Endothelial cell (in vitro differentiated cells): ENCODE measurements at regions not wholly inside any gene's neighbourhood (a gene's known extent, or its start where the extent isn't known, plus 50 kb on each side); places are given as distances from the start of the nearest gene placed in this dataset.

Source experiments
- DNase-seq: peaks from one replicate; pipeline ENCODE4 v3.0.0; 2021; ENCODE audit warnings: low spot score
- H3K27ac Mint-ChIP-seq: one replicate; pipeline ENCODE4 v1.8.0; 2021; ENCODE audit warnings: mixed read lengths, inconsistent platforms; ENCODE audit not compliant: unreplicated experiment
- H3K27me3 Mint-ChIP-seq: one replicate; pipeline ENCODE4 v1.8.0; 2021; ENCODE audit warnings: mild to moderate bottlenecking, moderate library complexity, mixed read lengths, inconsistent platforms; ENCODE audit not compliant: unreplicated experiment
- H3K36me3 Mint-ChIP-seq: one replicate; pipeline ENCODE4 v1.8.0; 2021; ENCODE audit warnings: mild to moderate bottlenecking, low read depth, mixed read lengths, inconsistent platforms; ENCODE audit not compliant: unreplicated experiment
- H3K4me1 Mint-ChIP-seq: one replicate; pipeline ENCODE4 v1.8.0; 2021; ENCODE audit warnings: mild to moderate bottlenecking, mixed read lengths, inconsistent platforms; ENCODE audit not compliant: unreplicated experiment
- H3K4me3 Mint-ChIP-seq: one replicate; pipeline ENCODE4 v1.8.0; 2021; ENCODE audit warnings: mild to moderate bottlenecking, mixed read lengths, inconsistent platforms; ENCODE audit not compliant: unreplicated experiment
- H3K9me3 Mint-ChIP-seq: one replicate; pipeline ENCODE4 v1.8.0; 2021; ENCODE audit warnings: mixed read lengths, inconsistent platforms; ENCODE audit not compliant: unreplicated experiment
- TF ChIP-seq, protein P1 (sequence below): fragments of 200-600 bp; sonication (generic); IDR thresholded peaks from one replicate; pipeline ENCODE4 v1.5.0; 2021; ENCODE audit warnings: antibody characterized with exemption; ENCODE audit not compliant: unreplicated experiment

GRCh38 chr10:44030738-44031137 is 354.2 kb downstream of the CXCL12 start:
- Mint-ChIP-seq H3K9me3 (no peaks in the 10 kb centered on the region), H3K4me1 (peaks cover 3% of the 10 kb centered on the region), H3K27ac (no peak overlapping the region), H3K36me3 (no peaks in the 10 kb centered on the region), H3K27me3 (peaks cover 1% of the 10 kb centered on the region), H3K4me3 (no peak overlapping the region)
- TF ChIP-seq, protein P1, sequence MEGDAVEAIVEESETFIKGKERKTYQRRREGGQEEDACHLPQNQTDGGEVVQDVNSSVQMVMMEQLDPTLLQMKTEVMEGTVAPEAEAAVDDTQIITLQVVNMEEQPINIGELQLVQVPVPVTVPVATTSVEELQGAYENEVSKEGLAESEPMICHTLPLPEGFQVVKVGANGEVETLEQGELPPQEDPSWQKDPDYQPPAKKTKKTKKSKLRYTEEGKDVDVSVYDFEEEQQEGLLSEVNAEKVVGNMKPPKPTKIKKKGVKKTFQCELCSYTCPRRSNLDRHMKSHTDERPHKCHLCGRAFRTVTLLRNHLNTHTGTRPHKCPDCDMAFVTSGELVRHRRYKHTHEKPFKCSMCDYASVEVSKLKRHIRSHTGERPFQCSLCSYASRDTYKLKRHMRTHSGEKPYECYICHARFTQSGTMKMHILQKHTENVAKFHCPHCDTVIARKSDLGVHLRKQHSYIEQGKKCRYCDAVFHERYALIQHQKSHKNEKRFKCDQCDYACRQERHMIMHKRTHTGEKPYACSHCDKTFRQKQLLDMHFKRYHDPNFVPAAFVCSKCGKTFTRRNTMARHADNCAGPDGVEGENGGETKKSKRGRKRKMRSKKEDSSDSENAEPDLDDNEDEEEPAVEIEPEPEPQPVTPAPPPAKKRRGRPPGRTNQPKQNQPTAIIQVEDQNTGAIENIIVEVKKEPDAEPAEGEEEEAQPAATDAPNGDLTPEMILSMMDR = no peak
- no peak for DNase-seq

- TF ChIP-seq, protein P1 = no peak
- no peak overlapping the region for H3K4me3 Mint-ChIP-seq
- peaks cover 3% of the 10 kb centered on the region for H3K4me1 Mint-ChIP-seq
- no peak for DNase-seq
- H3K36me3 Mint-ChIP-seq = no peaks in the 10 kb centered on the region
- H3K27me3 Mint-ChIP-seq = peaks cover 1% of the 10 kb centered on the region
- H3K27ac Mint-ChIP-seq = no peak overlapping the region
- H3K9me3 Mint-ChIP-seq = no peaks in the 10 kb centered on the region
These were observed 354.8 kb downstream of the CXCL12 start for GRCh38 chr10:44030132-44030531.

GRCh38 chr10:44028384-44029137 is 356.3 kb downstream of the CXCL12 start:
- no peak for DNase-seq
- TF ChIP-seq, protein P1 = no peak
- Mint-ChIP-seq H3K4me3 (no peak overlapping the region), H3K4me1 (peaks cover 3% of the 10 kb centered on the region), H3K36me3 (no peaks in the 10 kb centered on the region), H3K27ac (no peak overlapping the region), H3K9me3 (no peaks in the 10 kb centered on the region), H3K27me3 (no peaks in the 10 kb centered on the region)

- H3K4me1 Mint-ChIP-seq = peaks cover 3% of the 10 kb centered on the region
- no peaks in the 10 kb centered on the region for H3K27me3 Mint-ChIP-seq
- no peak overlapping the region for H3K4me3 Mint-ChIP-seq
- no peaks in the 10 kb centered on the region for H3K9me3 Mint-ChIP-seq
- no peak for DNase-seq
- TF ChIP-seq, protein P1 = no peak
- no peak overlapping the region for H3K27ac Mint-ChIP-seq
- H3K36me3 Mint-ChIP-seq = no peaks in the 10 kb centered on the region
These were observed 360.4 kb downstream of the CXCL12 start for GRCh38 chr10:44024356-44025116.

- H3K27me3 Mint-ChIP-seq = no peaks in the 10 kb centered on the region
- no peak overlapping the region for H3K4me3 Mint-ChIP-seq
- H3K9me3 Mint-ChIP-seq = no peaks in the 10 kb centered on the region
- H3K4me1 Mint-ChIP-seq = peaks cover 3% of the 10 kb centered on the region
- no peak for DNase-seq
- no peaks in the 10 kb centered on the region for H3K36me3 Mint-ChIP-seq
- TF ChIP-seq, protein P1 = no peak
- no peak overlapping the region for H3K27ac Mint-ChIP-seq
These were observed 361.4 kb downstream of the CXCL12 start for GRCh38 chr10:44023517-44023916.
